Sciatic nerve (tissue), 2 donors: ENCODE measurements at regions not wholly inside any gene's neighbourhood (a gene's known extent, or its start where the extent isn't known, plus 50 kb on each side); places are given as distances from the start of the nearest gene placed in this dataset.
"Not testable (repeated sequence)": the region's sequence is repeated elsewhere in the genome, so short reads cannot be mapped to it uniquely, and the experiment has no call there.

Experiments
- ATAC-seq: fragments of 200-7000 bp; cut with Tn5 transposase; one replicate; pipeline ENCODE4 v1.9.1; 2020; ENCODE audit warnings: mild to moderate bottlenecking, moderate library complexity
- DNase-seq: peaks from one replicate; pipeline ENCODE4 v3.0.0-alpha.2; 2020; ENCODE audit warnings: low spot score
- intact Hi-C: fragments of 100-400 bp; cut with DNase I; formaldehyde crosslinking; loops from one replicate; pipeline ENCODE4 v1.14.2; 2022
- donor health status: DM: no; HTN: no; CAD: no.
- donor health status: DM: no; HTN: no; CAD: no.

DNA sequence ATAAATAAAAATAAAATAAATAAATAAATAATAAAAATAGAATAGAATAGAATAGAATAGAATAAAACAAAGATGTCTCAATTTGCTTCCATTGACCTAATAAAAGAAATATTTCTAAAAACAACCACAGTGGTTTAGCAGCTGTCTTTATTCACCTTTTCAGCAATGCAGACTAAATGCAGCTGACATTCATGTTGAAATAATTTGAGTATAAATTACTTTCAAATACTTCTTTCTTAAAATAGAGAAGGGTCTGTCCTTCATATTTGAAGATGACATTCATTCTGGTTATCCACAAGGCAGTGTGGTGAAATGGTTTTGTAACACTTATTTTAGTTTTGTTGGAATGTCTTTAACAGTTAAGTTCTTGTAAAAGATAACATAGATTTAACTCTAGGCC, 469.4 kb downstream of the IRS1 start:
- no peak for DNase-seq
- ATAC-seq = no peak
- intact Hi-C loops = no loop called here

DNA sequence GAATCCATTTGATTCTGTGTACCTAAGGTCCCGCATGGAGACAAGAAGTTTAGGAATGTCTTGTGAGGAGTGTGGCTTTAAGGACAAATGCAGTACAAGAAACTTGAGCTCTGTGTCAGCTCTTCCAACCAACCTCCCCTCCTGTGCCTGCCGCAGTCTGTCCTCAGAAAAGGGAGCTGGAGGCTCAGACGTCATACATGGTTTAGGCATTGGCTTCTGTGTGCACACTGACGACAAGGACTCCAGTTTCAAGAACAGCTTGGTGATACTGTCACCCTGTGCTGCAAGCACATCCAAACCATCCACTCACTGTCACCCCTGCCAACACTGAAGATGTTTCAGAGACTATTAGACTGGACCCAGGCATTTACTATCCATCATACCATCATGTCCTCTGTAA, 470.4 kb downstream of the IRS1 start:
- DNase-seq (no peak), ATAC-seq (no peak)
- intact Hi-C loops = no loop called here

DNA sequence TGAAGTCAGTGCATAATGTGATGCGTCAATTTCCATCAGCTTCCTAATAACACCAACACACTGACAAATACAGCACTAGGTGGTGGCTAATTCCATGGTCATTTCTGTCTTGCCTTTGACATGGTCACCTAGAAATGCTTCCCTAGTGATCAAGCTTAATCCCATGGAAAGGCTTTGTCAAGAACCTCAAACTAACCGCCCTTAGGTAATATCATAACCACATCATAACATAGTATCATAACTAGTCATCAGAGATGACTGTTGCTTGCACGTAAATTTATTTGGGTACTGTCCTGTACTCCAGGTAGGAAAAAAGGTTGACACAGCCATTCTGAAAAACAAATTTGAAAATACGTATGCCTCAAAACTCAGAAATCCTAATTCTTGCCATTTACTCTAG, 471.8 kb downstream of the IRS1 start:
- intact Hi-C loops = no loop called here
- ATAC-seq = no peak
- DNase-seq = no peak

DNA sequence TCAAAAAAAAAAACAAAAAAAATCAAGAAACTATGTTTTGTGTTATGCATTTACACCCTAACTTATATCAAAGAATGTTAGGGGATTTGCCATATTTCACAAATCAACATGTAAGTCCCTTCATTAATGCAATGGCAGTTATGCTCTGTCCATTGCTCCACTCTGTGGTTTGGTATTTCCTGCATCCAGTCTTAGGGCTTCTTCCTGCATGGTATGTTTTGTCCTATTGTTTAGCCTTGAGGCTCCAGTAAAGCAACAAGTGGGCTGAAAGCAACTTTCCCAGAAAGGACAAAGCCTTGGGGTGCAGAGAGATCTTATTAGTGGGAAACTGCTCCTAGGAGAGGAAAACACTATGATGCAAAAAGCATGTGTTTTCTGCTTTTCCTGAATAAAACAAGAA, 474.1 kb downstream of the IRS1 start:
- ATAC-seq = no peak
- no peak for DNase-seq
- intact Hi-C loops = no loop called here

- no peak for DNase-seq
- no peak for ATAC-seq
- intact Hi-C loops = no loop called here
Observed at GRCh38 chr2:226320076-226320948, 479.3 kb downstream of the IRS1 start.

GRCh38 chr2:226317970-226318369, 481.6 kb downstream of the IRS1 start:
- intact Hi-C loops = no loop called here
- no peak for DNase-seq
- ATAC-seq = no peak

GRCh38 chr2:226313060-226313459, 486.6 kb downstream of the IRS1 start:
- intact Hi-C loops = no loop called here
- DNase-seq (no peak), ATAC-seq (no peak)

DNA sequence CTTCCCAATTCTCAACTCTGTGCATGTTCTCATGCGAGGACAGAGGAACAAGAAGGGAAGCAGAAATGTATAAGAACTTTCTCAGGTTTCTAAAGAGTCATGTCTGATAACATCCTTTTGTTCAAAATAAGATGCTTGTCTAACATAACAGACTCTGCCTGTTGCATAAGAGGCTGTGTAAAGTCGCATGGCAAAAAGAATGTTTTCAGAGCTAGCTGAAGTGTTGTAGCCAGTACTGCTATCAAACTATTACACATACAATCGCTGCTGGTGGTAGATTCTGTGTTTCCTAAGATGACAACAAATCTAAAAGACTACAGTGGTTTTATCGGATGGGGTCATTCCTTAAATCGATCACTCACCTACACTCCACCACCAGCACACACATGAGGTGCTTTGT, 487.5 kb downstream of the IRS1 start:
- no peak for ATAC-seq
- intact Hi-C loops = no loop called here
- no peak for DNase-seq

- DNase-seq (no peak), ATAC-seq (no peak)
- intact Hi-C loops = no loop called here
Observed at GRCh38 chr2:226310146-226310545, 489.5 kb downstream of the IRS1 start.

DNA sequence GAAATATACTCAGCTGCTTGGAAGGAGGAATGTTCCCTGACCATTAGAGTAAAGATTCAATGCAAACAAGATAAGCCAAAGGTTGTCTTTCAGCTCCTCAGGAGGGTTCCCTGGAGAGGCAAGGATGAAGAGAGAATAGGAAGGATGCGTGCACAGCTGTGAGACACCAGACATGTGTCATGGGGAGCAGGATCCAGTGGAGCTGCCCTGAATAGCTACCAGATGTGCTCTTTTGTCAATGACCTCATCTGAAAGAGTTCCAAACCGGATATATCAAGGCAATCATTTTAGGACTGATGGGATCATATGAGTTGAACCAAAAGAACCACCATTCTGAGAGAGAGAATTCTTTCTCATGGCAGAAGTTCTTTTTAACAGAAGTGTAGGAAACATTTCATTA, 490.6 kb downstream of the IRS1 start:
- peak; percentile 72 for ATAC-seq
- no peak for DNase-seq
- intact Hi-C loops = no loop called here

GRCh38 chr2:226308323-226308680, 491.3 kb downstream of the IRS1 start:
- no peak for DNase-seq
- ATAC-seq = no peak
- intact Hi-C loops = no loop called here

- intact Hi-C loops = no loop called here
- no peak for DNase-seq
- no peak for ATAC-seq
Observed at GRCh38 chr2:226307487-226308322, 491.9 kb downstream of the IRS1 start.

DNA sequence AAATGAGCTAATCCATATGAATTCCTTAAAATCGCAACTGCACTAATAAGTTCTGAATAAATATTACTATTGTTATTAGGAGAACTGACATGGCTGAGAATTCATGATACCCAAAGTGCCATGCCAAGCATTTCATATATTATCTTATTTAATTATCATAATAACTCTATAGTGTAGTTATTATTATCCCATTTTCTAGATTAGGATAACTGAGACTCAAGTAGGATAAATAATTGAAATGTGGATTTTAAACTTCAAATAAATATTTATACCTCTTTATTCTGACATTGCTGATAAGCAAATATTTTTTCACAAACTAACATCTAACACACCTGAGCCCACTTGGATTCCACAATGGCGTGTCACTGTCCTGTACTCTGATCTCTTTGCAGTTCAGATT, 492.7 kb downstream of the IRS1 start:
- intact Hi-C loops = no loop called here
- no peak for ATAC-seq
- DNase-seq = no peak

GRCh38 chr2:226304308-226304707, 495.3 kb downstream of the IRS1 start:
- ATAC-seq (no peak), DNase-seq (no peak)
- intact Hi-C loops = no loop called here

- intact Hi-C loops = no loop called here
- DNase-seq (no peak), ATAC-seq (no peak)
Observed at GRCh38 chr2:226303707-226304106, 495.9 kb downstream of the IRS1 start.

- ATAC-seq (no peak), DNase-seq (no peak)
- intact Hi-C loops = no loop called here
Observed at GRCh38 chr2:226300196-226300886, 499.3 kb downstream of the IRS1 start.

- ATAC-seq = no peak
- no peak for DNase-seq
- intact Hi-C loops = no loop called here
Observed at GRCh38 chr2:226299771-226300170, 499.8 kb downstream of the IRS1 start.

GRCh38 chr2:226295681-226296080, 503.9 kb downstream of the IRS1 start:
- ATAC-seq (no peak), DNase-seq (no peak)
- intact Hi-C loops = no loop called here

DNA sequence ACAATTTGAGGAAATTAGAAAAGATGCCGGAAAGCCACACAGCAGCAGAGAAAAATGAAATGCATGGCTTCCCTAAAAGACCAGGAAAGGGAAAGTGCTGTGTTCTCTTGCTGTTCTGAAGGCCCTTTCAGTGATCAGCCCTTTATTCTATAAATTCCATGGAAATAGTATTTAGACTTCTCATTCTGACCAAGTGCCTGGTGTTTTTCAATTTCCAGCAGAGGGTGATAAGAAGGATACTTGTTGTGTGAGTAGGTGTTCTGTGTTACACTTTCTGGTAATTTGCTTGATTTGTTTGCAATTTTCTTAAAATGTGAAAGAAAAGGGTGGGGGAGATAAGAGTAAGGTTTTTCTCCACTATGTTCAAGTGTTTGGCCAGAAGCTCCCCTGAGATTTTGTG, 504.5 kb downstream of the IRS1 start:
- intact Hi-C loops = no loop called here
- ATAC-seq (no peak), DNase-seq (no peak)

- DNase-seq, ATAC-seq, intact Hi-C loops: not testable (repeated sequence)
Observed at GRCh38 chr2:226291281-226291680, 508.3 kb downstream of the IRS1 start.
